SK-N-MC (cell line): ENCODE measurements at regions not wholly inside any gene's neighbourhood (a gene's known extent, or its start where the extent isn't known, plus 50 kb on each side); places are given as distances from the start of the nearest gene placed in this dataset.

Source experiments
- EZH2 ChIP-seq: fragments of 200-600 bp; sonication (generic); IDR thresholded peaks from one replicate; pipeline ENCODE4 v1.6.1; 2017; ENCODE audit warnings: antibody characterized with exemption
- POLR2AphosphoS5 ChIP-seq: IDR thresholded peaks from 2 replicates; pipeline ENCODE4 v1.6.1; 2012; ENCODE audit warnings: mild to moderate bottlenecking, low read depth, low read length, borderline replicate concordance

GRCh38 chr5:159441441-159441840 is 111.2 kb upstream of the IL12B start:
- no peak for TF ChIP-seq EZH2
- TF ChIP-seq POLR2AphosphoS5 = no peak
